ENCODE measurements at regions not wholly inside any gene's neighbourhood (a gene's known extent, or its start where the extent isn't known, plus 50 kb on each side); places are given as distances from the start of the nearest gene placed in this dataset.

DNA sequence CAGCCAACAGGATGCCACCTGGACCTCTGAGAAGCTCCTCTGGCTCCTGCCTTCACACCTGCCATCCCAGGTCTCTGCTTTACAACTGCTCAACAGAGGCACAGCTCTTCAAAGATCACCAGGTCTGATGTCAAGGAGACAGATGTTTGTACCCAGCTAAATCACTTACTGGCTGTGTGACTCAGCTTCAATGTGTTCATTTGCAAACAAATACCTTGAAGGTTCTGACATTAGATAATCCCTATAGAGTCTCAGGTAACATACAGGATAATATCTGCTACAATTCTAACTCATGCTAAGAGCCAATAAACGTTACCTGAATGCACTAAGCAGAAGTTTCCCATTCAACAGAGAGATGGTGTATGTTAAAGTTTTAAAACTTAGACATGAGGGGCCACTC lies 163.4 kb upstream of the IGF1R start:
- TF ChIP-seq CTCF (IDR thresholded peaks at IDR 0.05) = no peak
- TF ChIP-seq POLR2A (IDR thresholded peaks at IDR 0.05) = no peak
